Activated CD8-positive, alpha-beta memory T cell treated with anti-CD3 and anti-CD28 coated beads, Interleukin-2, amount 50 U/mL, for 1 hour (primary cell): ENCODE measurements at regions not wholly inside any gene's neighbourhood (a gene's known extent, or its start where the extent isn't known, plus 50 kb on each side); places are given as distances from the start of the nearest gene placed in this dataset.
"Not testable (repeated sequence)": the region's sequence is repeated elsewhere in the genome, so short reads cannot be mapped to it uniquely, and the experiment has no call there.

Source experiments
- DNase-seq: peaks from one replicate; pipeline ENCODE4 v3.0.0-alpha.2; 2020; ENCODE audit errors: extremely low read depth

DNA sequence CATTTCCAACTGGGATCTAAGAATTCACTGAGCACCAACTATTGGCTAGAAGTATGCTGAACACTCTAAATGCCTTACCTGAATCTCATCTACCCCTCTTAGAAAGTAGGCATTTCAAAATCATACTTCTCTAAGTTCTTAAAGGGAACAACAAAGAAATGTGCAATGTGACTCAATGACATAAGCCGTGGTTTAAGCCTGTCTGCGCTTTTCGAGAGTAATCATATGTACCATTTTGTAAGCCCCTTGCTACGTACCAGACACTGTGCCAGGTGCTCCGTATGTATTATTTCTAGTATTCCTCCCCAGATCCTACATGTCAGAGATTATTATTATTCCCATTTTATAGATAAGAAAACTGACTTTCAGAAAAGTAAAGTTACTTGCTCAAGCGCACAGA lies 454.2 kb downstream of the SETD4 start:
- DNase-seq, result no peak

GRCh38 chr21:35603494-35603893 lies 456.8 kb downstream of the SETD4 start:
- no peak for DNase-seq

GRCh38 chr21:35602811-35603362 lies 457.4 kb downstream of the SETD4 start:
- no peak for DNase-seq

DNA sequence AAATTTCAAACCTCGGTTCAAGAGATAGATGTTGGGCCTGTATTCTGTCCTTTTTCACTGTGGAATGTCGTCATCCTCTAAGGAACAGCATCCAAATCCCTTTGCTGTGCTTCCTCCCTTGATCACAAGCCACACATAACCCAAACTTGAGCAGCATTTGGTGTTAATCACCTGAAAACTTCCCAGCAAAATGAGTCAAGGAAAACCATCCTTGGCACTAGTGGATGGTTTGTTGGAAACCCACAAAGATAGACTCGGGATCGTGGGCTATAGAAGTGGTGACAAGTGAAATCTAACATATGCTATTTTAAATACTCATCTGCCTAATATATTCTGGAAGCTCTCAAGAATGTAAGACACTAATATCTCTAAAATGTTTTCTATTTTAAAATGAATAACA lies 459.1 kb downstream of the SETD4 start:
- DNase-seq, result no peak

DNA sequence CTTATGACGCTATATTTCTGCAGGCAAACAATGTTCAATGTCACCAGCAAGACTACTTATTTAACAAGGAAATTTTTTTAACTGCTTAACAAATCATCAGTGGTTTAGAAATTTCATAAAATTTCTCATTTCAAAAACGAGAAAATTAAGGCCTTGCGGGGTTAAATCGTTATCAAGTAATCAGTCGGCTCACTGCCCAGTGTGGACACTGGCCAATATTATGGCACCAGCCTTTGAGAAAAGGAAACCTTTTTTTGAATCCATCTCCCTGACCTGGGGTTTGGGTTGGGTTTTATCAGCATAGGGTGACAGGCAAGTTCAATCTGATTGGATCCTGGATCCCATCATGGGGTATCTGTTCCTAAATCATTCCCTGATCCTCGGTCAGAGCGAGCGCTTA lies 461.2 kb downstream of the SETD4 start:
- DNase-seq, result no peak

GRCh38 chr21:35597750-35598339 lies 462.5 kb downstream of the SETD4 start:
- DNase-seq, result no peak

DNA sequence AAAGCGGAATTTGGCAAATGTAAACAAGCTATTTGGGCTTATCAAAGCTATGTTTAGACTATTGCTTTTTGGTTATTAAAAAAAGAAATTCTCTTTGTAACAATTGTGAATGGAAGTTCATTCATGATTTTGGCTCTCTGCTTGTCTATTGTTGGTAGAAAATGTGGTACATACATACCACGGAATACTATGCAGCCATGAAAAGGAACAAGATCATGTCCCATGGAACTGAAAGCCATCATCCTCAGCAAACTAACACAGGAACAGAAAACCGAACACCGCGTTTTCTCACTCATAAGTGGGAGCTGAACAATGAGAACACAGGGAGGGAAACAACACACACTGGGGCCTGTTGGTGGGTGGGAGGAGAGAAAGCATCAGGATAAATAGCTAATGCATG lies 465.4 kb downstream of the SETD4 start:
- no peak for DNase-seq

- no peak for DNase-seq
Observed at GRCh38 chr21:35593000-35593502, 467.3 kb downstream of the SETD4 start.

- not testable (repeated sequence) for DNase-seq
Observed at GRCh38 chr21:35590284-35590683, 470.0 kb downstream of the SETD4 start.

DNA sequence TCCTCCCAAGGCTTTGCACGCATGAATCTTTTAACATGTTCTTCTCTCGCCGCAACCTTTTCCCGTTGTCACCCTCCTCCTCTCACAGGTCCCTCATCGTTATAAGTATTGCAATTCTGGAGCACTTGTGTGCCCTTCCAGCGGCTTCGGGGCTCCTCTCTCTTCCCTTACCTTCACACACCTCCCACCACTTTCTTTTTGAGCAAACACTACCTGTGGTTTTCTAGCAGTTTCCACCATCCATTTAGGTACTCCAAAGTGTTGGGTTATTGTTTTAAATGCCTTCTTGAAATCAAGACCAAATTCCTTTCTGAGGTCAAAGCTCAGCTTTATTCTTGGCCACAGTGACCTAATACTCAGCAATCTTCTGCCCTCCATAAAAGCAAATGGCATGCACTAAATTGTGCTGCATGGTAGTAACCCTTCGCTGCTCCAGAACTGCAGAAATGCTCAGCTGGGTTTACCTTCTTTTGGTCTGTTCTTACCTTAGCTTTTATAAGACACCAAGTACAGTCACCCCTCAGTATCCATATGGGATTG lies 472.4 kb downstream of the SETD4 start:
- no peak for DNase-seq

GRCh38 chr21:35586305-35586704 lies 474.0 kb downstream of the SETD4 start:
- no peak for DNase-seq

DNA sequence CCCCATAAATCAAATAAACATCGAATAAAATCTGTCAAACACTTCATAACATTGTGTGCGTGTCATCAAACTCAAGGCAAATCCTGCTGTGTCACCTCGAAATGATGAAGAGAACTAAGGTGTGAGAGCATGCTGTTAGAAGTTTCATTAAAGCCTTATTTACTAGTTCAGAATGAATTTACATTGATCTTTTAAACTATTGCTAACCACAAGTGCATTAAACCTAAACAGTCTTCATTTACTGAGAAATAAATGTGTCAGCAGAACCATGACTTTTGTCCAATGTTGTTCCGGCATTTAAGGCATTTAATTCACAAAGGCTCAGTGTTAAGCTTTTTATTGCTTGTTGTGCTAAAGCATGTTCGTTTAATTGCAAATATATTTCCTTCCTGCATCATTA lies 474.4 kb downstream of the SETD4 start:
- no peak for DNase-seq

DNA sequence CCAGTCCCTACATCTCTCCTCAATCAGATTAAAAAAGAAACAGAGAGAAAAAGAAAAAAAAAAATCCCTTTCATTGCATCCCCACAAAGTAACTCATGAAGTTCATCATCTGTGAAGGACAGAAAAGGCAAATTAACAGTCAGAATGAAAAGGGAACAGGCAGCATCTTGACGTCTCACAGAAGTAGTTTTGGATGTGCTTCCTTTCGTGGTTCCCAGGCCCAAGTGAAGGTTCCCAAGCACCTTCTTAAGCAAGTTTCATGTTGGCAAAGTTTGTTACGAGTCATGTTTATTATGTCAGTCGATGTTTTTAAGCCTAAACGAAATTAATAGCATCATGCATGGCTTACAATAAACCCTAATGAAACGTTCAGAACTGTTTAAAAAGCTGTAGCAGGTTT lies 475.2 kb downstream of the SETD4 start:
- DNase-seq, result no peak

GRCh38 chr21:35583566-35584216 lies 476.6 kb downstream of the SETD4 start:
- DNase-seq, result no peak

GRCh38 chr21:35582731-35583130 lies 477.6 kb downstream of the SETD4 start:
- no peak for DNase-seq

DNA sequence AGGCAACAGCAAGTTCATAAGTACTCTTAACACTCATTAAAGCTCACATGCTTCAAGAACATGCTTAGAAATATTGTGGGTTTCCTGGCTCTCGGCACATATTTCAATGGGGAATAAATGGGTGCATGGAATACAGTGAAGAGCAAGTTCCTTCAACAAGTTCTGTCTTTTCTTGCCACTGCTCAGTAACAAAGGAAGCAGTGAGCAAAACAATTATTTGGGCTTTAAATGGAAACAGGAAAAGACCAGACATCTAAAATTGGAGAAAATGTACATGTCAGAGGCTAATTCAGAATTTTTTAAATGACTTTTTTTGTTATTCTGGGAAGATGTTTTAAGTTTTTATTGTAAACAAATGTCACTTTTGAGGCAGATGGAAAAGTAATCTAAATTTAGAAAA lies 478.7 kb downstream of the SETD4 start:
- no peak for DNase-seq

- DNase-seq, result no peak
Observed at GRCh38 chr21:35579520-35580293, 480.6 kb downstream of the SETD4 start.

DNA sequence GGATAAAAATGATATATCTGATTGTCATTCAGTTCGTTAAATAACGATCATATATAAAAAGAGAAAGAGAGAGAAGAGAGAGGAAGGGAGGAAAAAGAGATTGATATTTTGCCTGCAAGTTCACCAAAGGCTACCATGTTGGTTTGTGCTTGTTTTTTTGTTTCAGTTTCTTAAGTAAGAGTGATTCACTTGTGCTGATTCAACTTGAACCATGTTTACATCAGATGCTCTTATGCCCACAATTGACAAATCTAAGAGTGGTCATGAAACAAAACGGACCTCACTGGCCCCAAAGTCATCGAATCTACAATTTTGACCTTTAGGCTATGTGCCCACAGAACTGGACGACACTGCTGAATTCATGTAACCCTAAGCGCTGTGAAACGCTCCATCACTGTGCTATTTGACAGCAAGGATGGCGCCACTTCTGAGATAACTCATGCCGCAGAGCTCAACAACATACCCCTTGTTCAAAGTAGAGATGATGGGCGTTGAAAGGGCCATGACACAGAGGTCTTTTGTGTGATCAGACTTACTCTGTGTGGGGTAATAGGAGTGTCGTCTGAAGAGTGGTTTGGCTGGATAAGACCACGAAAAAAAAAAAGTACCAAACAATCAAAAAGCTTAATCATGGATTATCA lies 481.4 kb downstream of the SETD4 start:
- no peak for DNase-seq

DNA sequence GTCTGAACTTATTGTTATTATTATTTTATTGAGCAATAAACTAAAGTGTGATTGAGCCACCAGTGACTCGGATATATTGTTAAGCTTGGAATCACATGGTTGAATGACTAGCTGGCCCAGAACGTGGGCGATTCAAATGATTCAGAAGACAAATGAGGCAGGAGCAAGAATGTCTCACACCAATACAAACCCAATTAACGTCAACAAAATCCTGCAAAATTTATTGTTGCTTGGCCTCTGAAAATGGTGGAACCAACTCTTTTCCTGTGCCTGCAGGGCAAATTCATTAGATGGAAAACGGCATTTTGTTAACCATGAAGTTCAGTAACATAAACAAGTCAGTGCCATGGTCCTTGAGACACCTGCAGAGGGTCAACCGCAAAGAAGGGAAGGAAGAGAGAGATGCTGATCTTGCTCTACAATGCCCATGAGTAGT lies 482.0 kb downstream of the SETD4 start:
- no peak for DNase-seq

GRCh38 chr21:35575280-35575915 lies 484.9 kb downstream of the SETD4 start:
- no peak for DNase-seq
